ENCODE measurements at regions not wholly inside any gene's neighbourhood (a gene's known extent, or its start where the extent isn't known, plus 50 kb on each side); places are given as distances from the start of the nearest gene placed in this dataset.

GRCh38 chr4:160492181-160492580 lies 1389.3 kb downstream of the RAPGEF2 start:
- ChIA-PET CTCF (no interaction called here), POLR2A (ENCODE audit: low non-redundant PET) (no interaction called here)
- H3K27me3 ChIP-seq (replicated peaks; ENCODE audit: insufficient read depth, low read depth, low read length, poor library complexity): no peaks in the 10 kb centered on the region
- H3K27ac ChIP-seq (ENCODE audit: low read depth, low read length, poor library complexity, severe bottlenecking): no peak overlapping the region
- H3K4me3 ChIP-seq (ENCODE audit: low read depth, low read length, poor library complexity, severe bottlenecking): no peak overlapping the region
- no peaks in the 10 kb centered on the region for H3K36me3 ChIP-seq (ENCODE audit: insufficient read depth, low read length, poor library complexity, severe bottlenecking)
- H3K4me1 ChIP-seq (ENCODE audit: insufficient read depth, low read length, poor library complexity, severe bottlenecking): no peaks in the 10 kb centered on the region
- intact Hi-C loops (cut with micrococcal nuclease; ENCODE audit: unreplicated experiment): no loop called here
- TF ChIP-seq EZH2 (IDR thresholded peaks at IDR 0.05; ENCODE audit: borderline replicate concordance, low read depth, low read length, poor library complexity, severe bottlenecking): no peak
- no peak for TF ChIP-seq CTCF (conservative IDR thresholded peaks at IDR 0.05; ENCODE audit: low read depth, low read length)
- H3K9me3 ChIP-seq (ENCODE audit: low read depth, low read length, poor library complexity, severe bottlenecking): no peaks in the 10 kb centered on the region
- BruUV-seq (replicated peaks): no TSS peak
- DNase-seq (ENCODE audit: low spot score): no peak

- H3K9me3 ChIP-seq (ENCODE audit: low read depth, low read length, poor library complexity, severe bottlenecking): no peaks in the 10 kb centered on the region
- no peak overlapping the region for H3K4me3 ChIP-seq (ENCODE audit: low read depth, low read length, poor library complexity, severe bottlenecking)
- no peaks in the 10 kb centered on the region for H3K36me3 ChIP-seq (ENCODE audit: insufficient read depth, low read length, poor library complexity, severe bottlenecking)
- no peaks in the 10 kb centered on the region for H3K27me3 ChIP-seq (replicated peaks; ENCODE audit: insufficient read depth, low read depth, low read length, poor library complexity)
- TF ChIP-seq CTCF (conservative IDR thresholded peaks at IDR 0.05; ENCODE audit: low read depth, low read length): no peak
- TF ChIP-seq EZH2 (IDR thresholded peaks at IDR 0.05; ENCODE audit: borderline replicate concordance, low read depth, low read length, poor library complexity, severe bottlenecking): no peak
- DNase-seq (ENCODE audit: low spot score): no peak
- no peak overlapping the region for H3K27ac ChIP-seq (ENCODE audit: low read depth, low read length, poor library complexity, severe bottlenecking)
- intact Hi-C loops (cut with micrococcal nuclease; ENCODE audit: unreplicated experiment): no loop called here
- POLR2A ChIA-PET (ENCODE audit: low non-redundant PET): no interaction called here
- BruUV-seq (replicated peaks): no TSS peak
- CTCF ChIA-PET: no interaction called here
- no peaks in the 10 kb centered on the region for H3K4me1 ChIP-seq (ENCODE audit: insufficient read depth, low read length, poor library complexity, severe bottlenecking)
These were observed 1390.3 kb downstream of the RAPGEF2 start for GRCh38 chr4:160493206-160493605.

GRCh38 chr4:160495356-160495755 lies 1392.5 kb downstream of the RAPGEF2 start:
- H3K9me3 ChIP-seq (ENCODE audit: low read depth, low read length, poor library complexity, severe bottlenecking): no peaks in the 10 kb centered on the region
- no peak overlapping the region for H3K4me3 ChIP-seq (ENCODE audit: low read depth, low read length, poor library complexity, severe bottlenecking)
- ChIA-PET POLR2A (ENCODE audit: low non-redundant PET) (no interaction called here), CTCF (no interaction called here)
- no peaks in the 10 kb centered on the region for H3K36me3 ChIP-seq (ENCODE audit: insufficient read depth, low read length, poor library complexity, severe bottlenecking)
- intact Hi-C loops (cut with micrococcal nuclease; ENCODE audit: unreplicated experiment): no loop called here
- H3K4me1 ChIP-seq (ENCODE audit: insufficient read depth, low read length, poor library complexity, severe bottlenecking): no peaks in the 10 kb centered on the region
- H3K27ac ChIP-seq (ENCODE audit: low read depth, low read length, poor library complexity, severe bottlenecking): no peak overlapping the region
- BruUV-seq (replicated peaks): no TSS peak
- DNase-seq (ENCODE audit: low spot score): no peak
- no peaks in the 10 kb centered on the region for H3K27me3 ChIP-seq (replicated peaks; ENCODE audit: insufficient read depth, low read depth, low read length, poor library complexity)
- TF ChIP-seq EZH2 (IDR thresholded peaks at IDR 0.05; ENCODE audit: borderline replicate concordance, low read depth, low read length, poor library complexity, severe bottlenecking) (no peak), CTCF (conservative IDR thresholded peaks at IDR 0.05; ENCODE audit: low read depth, low read length) (no peak)

Measured in A673 (cell line).